Heart left ventricle (tissue), 13 donors: ENCODE measurements at regions not wholly inside any gene's neighbourhood (a gene's known extent, or its start where the extent isn't known, plus 50 kb on each side); places are given as distances from the start of the nearest gene placed in this dataset.

Source experiments
- POLR2A ChIP-seq, 2 donors: fragments of 450-650 bp; IDR thresholded peaks; one replicate each; pipeline ENCODE4 v1.6.1; 2017; ENCODE audit warnings: antibody characterized with exemption in 2 of 2, mild to moderate bottlenecking in 2 of 2, moderate library complexity in 2 of 2
- TF ChIP-seq, protein P1 (sequence below), 12 donors: fragments of 200-600 bp; sonication (generic) in 4 of 12; IDR thresholded peaks; one replicate each; pipeline versions ENCODE4 v1.5.0 to v1.8.0; 2018 to 2022; ENCODE audit warnings: antibody characterized with exemption in 12 of 12, mild to moderate bottlenecking in 5 of 12
- donor health status: ischemic (EF 13 %, LVEDD 7.1; RV severe dilation, severe dysfunction).
- donor health status: DM: no; HTN: yes; CAD: no.
- donor health status: DM: no; HTN: no; CAD: no.
- donor health status: ischemic (EF 25% LVEDD 6.9; RV normal size, moderate dysfunction).
- donor health status: ischemic (EF 25% LVEDD 5.7; RV mildly dilated, moderate dysfunction).
- donor health status: ischemic (EF 35%, LVEDD 5.7; RV mildly dilated, moderate dysfunction).
- donor health status: nonischemic (EF 11% LVEDD 7.7; RV severe dilation, severe dysfunction).
- donor health status: DM: yes; HTN: yes; CAD: no.
- donor health status: PGD.
- donor health status: ischemic (EF 29% LVEDD 5.4; RV normal size, mild dysfunction).
- donor health status: nonischemic (EF 23%, LVEDD 6.1; RV moderate dilation, normal function).

DNA sequence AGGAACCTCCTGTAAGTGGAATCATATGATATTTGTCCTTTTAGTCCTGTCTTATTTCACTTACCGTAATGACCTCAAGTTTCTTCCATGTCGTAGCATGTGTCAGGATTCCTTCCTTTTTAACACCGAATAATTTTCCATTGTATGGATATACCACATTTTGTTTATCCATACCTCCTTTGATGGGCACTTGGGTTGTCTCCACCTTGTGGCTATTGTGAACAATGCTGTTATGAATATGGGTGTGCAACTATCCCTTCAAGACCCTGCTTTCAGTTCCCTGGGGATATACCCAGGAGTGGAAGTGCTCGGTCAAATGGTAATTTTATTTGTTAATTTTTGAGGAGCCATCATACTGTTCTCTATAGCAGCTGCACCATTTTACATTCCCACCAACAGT is 244.9 kb upstream of the BLID start:
- TF ChIP-seq, protein P1, sequence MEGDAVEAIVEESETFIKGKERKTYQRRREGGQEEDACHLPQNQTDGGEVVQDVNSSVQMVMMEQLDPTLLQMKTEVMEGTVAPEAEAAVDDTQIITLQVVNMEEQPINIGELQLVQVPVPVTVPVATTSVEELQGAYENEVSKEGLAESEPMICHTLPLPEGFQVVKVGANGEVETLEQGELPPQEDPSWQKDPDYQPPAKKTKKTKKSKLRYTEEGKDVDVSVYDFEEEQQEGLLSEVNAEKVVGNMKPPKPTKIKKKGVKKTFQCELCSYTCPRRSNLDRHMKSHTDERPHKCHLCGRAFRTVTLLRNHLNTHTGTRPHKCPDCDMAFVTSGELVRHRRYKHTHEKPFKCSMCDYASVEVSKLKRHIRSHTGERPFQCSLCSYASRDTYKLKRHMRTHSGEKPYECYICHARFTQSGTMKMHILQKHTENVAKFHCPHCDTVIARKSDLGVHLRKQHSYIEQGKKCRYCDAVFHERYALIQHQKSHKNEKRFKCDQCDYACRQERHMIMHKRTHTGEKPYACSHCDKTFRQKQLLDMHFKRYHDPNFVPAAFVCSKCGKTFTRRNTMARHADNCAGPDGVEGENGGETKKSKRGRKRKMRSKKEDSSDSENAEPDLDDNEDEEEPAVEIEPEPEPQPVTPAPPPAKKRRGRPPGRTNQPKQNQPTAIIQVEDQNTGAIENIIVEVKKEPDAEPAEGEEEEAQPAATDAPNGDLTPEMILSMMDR (IDR thresholded peaks at IDR 0.05): peak in 1 of 12 donors; percentile 13
- TF ChIP-seq POLR2A (IDR thresholded peaks at IDR 0.05): no peak
